ENCODE measurements at regions not wholly inside any gene's neighbourhood (a gene's known extent, or its start where the extent isn't known, plus 50 kb on each side); places are given as distances from the start of the nearest gene placed in this dataset.
A peak's percentile ranks its signal among the peaks of the same experiment; 100 is the strongest.

- no peak overlapping the region for H3K4me2 ChIP-seq (ENCODE audit: extremely low read depth, insufficient read depth, low read length)
- H3K27me3 ChIP-seq (ENCODE audit: control insufficient read depth, insufficient read depth, low read length): no peaks in the 10 kb centered on the region
- H3K4me3 ChIP-seq (replicated peaks in 1 of 4; ENCODE audit: control extremely low read depth in 1 of 4, insufficient read depth in 1 of 4, low read depth in 3 of 4, low read length in 4 of 4): no peak overlapping the region
- H3K79me2 ChIP-seq (ENCODE audit: control insufficient read depth, insufficient read depth, low read length): no peaks in the 10 kb centered on the region
- H2AFZ ChIP-seq (ENCODE audit: low read length): no peak overlapping the region
- no peaks in the 10 kb centered on the region for H3K9me3 ChIP-seq (ENCODE audit: control insufficient read depth, insufficient read depth, low read depth, low read length)
- H3K27ac ChIP-seq (ENCODE audit: insufficient read depth, low read length): no peak overlapping the region
- H4K20me1 ChIP-seq (ENCODE audit: control insufficient read depth, extremely low read depth, insufficient read depth, low read length): no peaks in the 10 kb centered on the region
- H3K4me1 ChIP-seq (ENCODE audit: control insufficient read depth, extremely low read depth, insufficient read depth, low read length): no peaks in the 10 kb centered on the region
- DNase-seq (ENCODE audit: low read depth in 2 of 2): no peak
- TF ChIP-seq EZH2 (IDR thresholded peaks at IDR 0.05; ENCODE audit: low read length, missing control alignments) (no peak), CTCF (conservative IDR thresholded peaks at IDR 0.05 in 1 of 2, IDR thresholded peaks at IDR 0.05 in 1 of 2; ENCODE audit: low read depth in 1 of 2, low read length in 2 of 2) (no peak)
- H3K9ac ChIP-seq (ENCODE audit: insufficient read depth, low read length): no peak overlapping the region
- H3K36me3 ChIP-seq (ENCODE audit: control insufficient read depth, insufficient read depth, low read length): no peaks in the 10 kb centered on the region
These were observed 198.9 kb upstream of the TOPAZ1 start for GRCh38 chr3:44042772-44043171.

DNA sequence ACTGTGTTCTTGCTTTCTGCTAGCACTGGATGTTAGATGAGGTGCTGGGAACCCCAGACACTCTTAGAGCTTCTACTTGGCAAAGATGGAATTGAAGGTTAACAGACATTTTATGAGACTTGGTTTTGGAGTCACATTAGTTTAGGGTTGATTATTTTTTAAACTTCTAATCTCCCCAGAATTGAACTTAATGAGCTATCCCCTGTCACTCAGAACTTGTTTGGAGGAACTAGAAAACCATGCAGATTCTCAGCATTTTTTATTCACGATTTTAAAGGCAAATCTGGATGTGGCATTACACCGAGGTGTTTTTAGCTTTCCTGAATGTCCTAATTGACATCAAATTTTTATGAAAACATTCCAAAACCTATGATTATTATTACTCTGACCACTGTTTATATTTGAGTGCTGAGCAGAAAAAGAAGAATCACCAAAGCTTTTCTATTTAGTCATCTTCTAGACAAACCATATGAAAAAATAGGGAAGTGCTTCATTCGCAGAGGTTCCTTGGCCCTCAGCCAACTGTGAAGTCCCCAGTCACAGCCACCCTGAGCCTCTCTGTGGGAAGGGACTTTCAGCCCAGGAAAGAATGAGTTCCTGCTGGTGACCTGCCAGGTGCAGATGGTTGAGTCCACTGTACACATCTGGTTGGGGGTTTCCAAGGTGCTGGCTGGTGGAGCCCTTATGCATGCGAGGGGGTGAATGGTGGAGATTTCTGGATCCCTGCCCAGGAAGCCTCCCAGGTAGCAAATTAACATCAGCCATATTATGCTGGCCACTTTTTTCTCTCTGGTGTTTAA, 196.0 kb upstream of the TOPAZ1 start:
- Histone ChIP-seq H3K9ac (ENCODE audit: insufficient read depth, low read length) (no peak overlapping the region), H3K79me2 (ENCODE audit: control insufficient read depth, insufficient read depth, low read length) (no peaks in the 10 kb centered on the region), H3K27ac (ENCODE audit: insufficient read depth, low read length) (no peak overlapping the region), H3K4me3 (replicated peaks in 1 of 4; ENCODE audit: control extremely low read depth in 1 of 4, insufficient read depth in 1 of 4, low read depth in 3 of 4, low read length in 4 of 4) (no peak overlapping the region), H3K4me2 (ENCODE audit: extremely low read depth, insufficient read depth, low read length) (no peak overlapping the region), H4K20me1 (ENCODE audit: control insufficient read depth, extremely low read depth, insufficient read depth, low read length) (no peaks in the 10 kb centered on the region), H2AFZ (ENCODE audit: low read length) (no peak overlapping the region), H3K4me1 (ENCODE audit: control insufficient read depth, extremely low read depth, insufficient read depth, low read length) (no peaks in the 10 kb centered on the region), H3K9me3 (ENCODE audit: control insufficient read depth, insufficient read depth, low read depth, low read length) (no peaks in the 10 kb centered on the region), H3K36me3 (ENCODE audit: control insufficient read depth, insufficient read depth, low read length) (no peaks in the 10 kb centered on the region), H3K27me3 (ENCODE audit: control insufficient read depth, insufficient read depth, low read length) (no peaks in the 10 kb centered on the region)
- DNase-seq (ENCODE audit: low read depth in 2 of 2): peak in 1 of 2 donors; percentile 31
- TF ChIP-seq CTCF (conservative IDR thresholded peaks at IDR 0.05 in 1 of 2, IDR thresholded peaks at IDR 0.05 in 1 of 2; ENCODE audit: low read depth in 1 of 2, low read length in 2 of 2) (no peak), EZH2 (IDR thresholded peaks at IDR 0.05; ENCODE audit: low read length, missing control alignments) (no peak)

- H3K4me3 ChIP-seq (replicated peaks in 1 of 4; ENCODE audit: control extremely low read depth in 1 of 4, insufficient read depth in 1 of 4, low read depth in 3 of 4, low read length in 4 of 4): no peak overlapping the region
- H3K79me2 ChIP-seq (ENCODE audit: control insufficient read depth, insufficient read depth, low read length): no peaks in the 10 kb centered on the region
- no peak overlapping the region for H2AFZ ChIP-seq (ENCODE audit: low read length)
- no peaks in the 10 kb centered on the region for H3K4me1 ChIP-seq (ENCODE audit: control insufficient read depth, extremely low read depth, insufficient read depth, low read length)
- TF ChIP-seq EZH2 (IDR thresholded peaks at IDR 0.05; ENCODE audit: low read length, missing control alignments) (no peak), CTCF (conservative IDR thresholded peaks at IDR 0.05 in 1 of 2, IDR thresholded peaks at IDR 0.05 in 1 of 2; ENCODE audit: low read depth in 1 of 2, low read length in 2 of 2) (no peak)
- no peak overlapping the region for H3K4me2 ChIP-seq (ENCODE audit: extremely low read depth, insufficient read depth, low read length)
- no peaks in the 10 kb centered on the region for H3K27me3 ChIP-seq (ENCODE audit: control insufficient read depth, insufficient read depth, low read length)
- no peak overlapping the region for H3K27ac ChIP-seq (ENCODE audit: insufficient read depth, low read length)
- no peak for DNase-seq (ENCODE audit: low read depth in 2 of 2)
- no peak overlapping the region for H3K9ac ChIP-seq (ENCODE audit: insufficient read depth, low read length)
- H4K20me1 ChIP-seq (ENCODE audit: control insufficient read depth, extremely low read depth, insufficient read depth, low read length): no peaks in the 10 kb centered on the region
- H3K36me3 ChIP-seq (ENCODE audit: control insufficient read depth, insufficient read depth, low read length): no peaks in the 10 kb centered on the region
- no peaks in the 10 kb centered on the region for H3K9me3 ChIP-seq (ENCODE audit: control insufficient read depth, insufficient read depth, low read depth, low read length)
These were observed 193.9 kb upstream of the TOPAZ1 start for GRCh38 chr3:44047796-44048195.

All from fibroblast of lung (primary cell).